Peyer's patch (tissue), 4 donors: ENCODE measurements at regions not wholly inside any gene's neighbourhood (a gene's known extent, or its start where the extent isn't known, plus 50 kb on each side); places are given as distances from the start of the nearest gene placed in this dataset.

Experiments used
- DNase-seq, 3 donors: peaks; one replicate each; pipeline ENCODE4 v3.0.0-alpha.2; 2017 to 2019
- H3K27ac ChIP-seq, 4 donors: fragments of 200-600 bp; sonication (generic); one replicate each; pipeline ENCODE4 v1.5.1; 2016 to 2019
- H3K27me3 ChIP-seq, 2 donors: fragments of 200-600 bp; sonication (generic); one replicate each; pipeline ENCODE4 v1.5.1; 2019
- H3K36me3 ChIP-seq, 3 donors: fragments of 200-600 bp; sonication (generic); one replicate each; pipeline ENCODE4 v1.5.1; 2016 to 2019
- H3K4me1 ChIP-seq, 4 donors: fragments of 200-600 bp; sonication (generic); one replicate each; pipeline ENCODE4 v1.5.1; 2016 to 2019
- H3K4me3 ChIP-seq, 4 donors: fragments of 200-600 bp; sonication (generic); 1 replicate in 3 of 4; 2 replicates in 1 of 4; pipeline ENCODE4 v1.5.1; 2016 to 2019; ENCODE audit warnings: mild to moderate bottlenecking in 1 of 4
- H3K9me3 ChIP-seq, 4 donors: fragments of 200-600 bp; sonication (generic); one replicate each; pipeline ENCODE4 v1.5.1; 2016 to 2019; ENCODE audit warnings: mild to moderate bottlenecking in 1 of 4
- CTCF ChIP-seq, 6 experiments: fragments of 450-650 bp in 4 of 6; fragments of 200-600 bp in 2 of 6; sonication (generic) in 1 of 6; IDR thresholded peaks; one replicate each; pipeline ENCODE4 v1.5.1; 2017 to 2019; ENCODE audit warnings: antibody characterized with exemption in 6 of 6, mild to moderate bottlenecking in 3 of 6, moderate library complexity in 1 of 6
- POLR2A ChIP-seq, 2 donors: fragments of 450-650 bp; IDR thresholded peaks; one replicate each; pipeline ENCODE4 v1.5.1; 2017; ENCODE audit warnings: antibody characterized with exemption in 2 of 2, mild to moderate bottlenecking in 2 of 2, moderate library complexity in 2 of 2

- TF ChIP-seq CTCF (IDR thresholded peaks at IDR 0.05) (no peak), POLR2A (IDR thresholded peaks at IDR 0.05) (no peak)
- H3K27me3 ChIP-seq, result no peaks in the 10 kb centered on the region
- DNase-seq, result no peak
Measured at GRCh38 chr13:78420814-78421213, 182.5 kb downstream of the POU4F1 start.

GRCh38 chr13:78413887-78414553, 189.3 kb downstream of the POU4F1 start:
- Histone ChIP-seq H3K27me3 (no peaks in the 10 kb centered on the region), H3K27ac (no peak overlapping the region), H3K4me3 (no peak overlapping the region), H3K4me1 (no peaks in the 10 kb centered on the region), H3K36me3 (no peaks in the 10 kb centered on the region), H3K9me3 (no peaks in the 10 kb centered on the region)
- TF ChIP-seq POLR2A (IDR thresholded peaks at IDR 0.05) (no peak), CTCF (IDR thresholded peaks at IDR 0.05) (no peak)
- DNase-seq, result no peak

More at GRCh38 chr13:78420814-78421213, 182.5 kb downstream of the POU4F1 start:
- Histone ChIP-seq H3K36me3 (no peaks in the 10 kb centered on the region), H3K9me3 (no peaks in the 10 kb centered on the region), H3K4me1 (no peaks in the 10 kb centered on the region), H3K4me3 (no peak overlapping the region), H3K27ac (no peak overlapping the region)

GRCh38 chr13:78410847-78411246, 192.5 kb downstream of the POU4F1 start:
- TF ChIP-seq CTCF (IDR thresholded peaks at IDR 0.05) (no peak), POLR2A (IDR thresholded peaks at IDR 0.05) (no peak)
- Histone ChIP-seq H3K36me3 (no peaks in the 10 kb centered on the region), H3K27ac (no peak overlapping the region), H3K4me1 (no peaks in the 10 kb centered on the region), H3K27me3 (no peaks in the 10 kb centered on the region), H3K4me3 (no peak overlapping the region), H3K9me3 (no peaks in the 10 kb centered on the region)
- DNase-seq, result no peak

GRCh38 chr13:78410164-78410563, 193.2 kb downstream of the POU4F1 start:
- Histone ChIP-seq H3K27me3 (no peaks in the 10 kb centered on the region), H3K9me3 (no peaks in the 10 kb centered on the region), H3K27ac (no peak overlapping the region), H3K4me1 (no peaks in the 10 kb centered on the region), H3K36me3 (no peaks in the 10 kb centered on the region), H3K4me3 (no peak overlapping the region)
- TF ChIP-seq POLR2A (IDR thresholded peaks at IDR 0.05) (no peak), CTCF (IDR thresholded peaks at IDR 0.05) (no peak)
- no peak for DNase-seq

- Histone ChIP-seq H3K4me1 (no peaks in the 10 kb centered on the region), H3K27me3 (no peaks in the 10 kb centered on the region), H3K9me3 (no peaks in the 10 kb centered on the region), H3K27ac (no peak overlapping the region), H3K36me3 (no peaks in the 10 kb centered on the region), H3K4me3 (no peak overlapping the region)
- no peak for DNase-seq
- TF ChIP-seq CTCF (IDR thresholded peaks at IDR 0.05) (no peak), POLR2A (IDR thresholded peaks at IDR 0.05) (no peak)
Measured at GRCh38 chr13:78409172-78409571, 194.2 kb downstream of the POU4F1 start.
